Effector memory CD8-positive, alpha-beta T cell (primary cell): ENCODE measurements at regions not wholly inside any gene's neighbourhood (a gene's known extent, or its start where the extent isn't known, plus 50 kb on each side); places are given as distances from the start of the nearest gene placed in this dataset.

ENCODE experiments used
- ATAC-seq: fragments of 150-1000 bp; cut with Tn5 transposase; replicated peaks from 2 replicates; pipeline ENCODE4 v1.10.0; 2021; ENCODE audit warnings: mild to moderate bottlenecking, moderate library complexity
- DNase-seq, 3 experiments: peaks; one replicate each; pipeline ENCODE4 v3.0.0; 2021
- H3K27ac Mint-ChIP-seq, 2 donors: one replicate each; pipeline ENCODE4 v1.8.0; 2022; ENCODE audit warnings: mild to moderate bottlenecking in 2 of 2, mixed read lengths in 2 of 2, moderate library complexity in 2 of 2
- H3K27me3 Mint-ChIP-seq, 2 donors: one replicate each; pipeline ENCODE4 v1.8.0; 2022; ENCODE audit warnings: mixed read lengths in 2 of 2
- H3K36me3 Mint-ChIP-seq: one replicate; pipeline ENCODE4 v1.8.0; 2022; ENCODE audit warnings: mild to moderate bottlenecking, moderate library complexity, mixed read lengths; ENCODE audit not compliant: insufficient read depth
- H3K4me1 Mint-ChIP-seq, 2 donors: one replicate each; pipeline ENCODE4 v1.8.0; 2022; ENCODE audit warnings: low read depth in 2 of 2, mixed read lengths in 2 of 2
- H3K4me3 Mint-ChIP-seq, 2 donors: one replicate each; pipeline ENCODE4 v1.8.0; 2022; ENCODE audit warnings: mild to moderate bottlenecking in 2 of 2, mixed read lengths in 2 of 2, moderate library complexity in 2 of 2
- H3K9me3 Mint-ChIP-seq, 2 donors: one replicate each; pipeline ENCODE4 v1.8.0; 2022; ENCODE audit warnings: mixed read lengths in 2 of 2

GRCh38 chr16:18062713-18063112, 273.8 kb downstream of the NPIPA8 start:
- ATAC-seq (no peak), DNase-seq (no peak)
- Mint-ChIP-seq H3K36me3 (no peaks in the 10 kb centered on the region), H3K4me3 (no peak overlapping the region), H3K27ac (no peak overlapping the region), H3K4me1 (no peaks in the 10 kb centered on the region), H3K27me3 (peaks cover 25 to 58% of the 10 kb centered on the region in 2 donors), H3K9me3 (no peaks in the 10 kb centered on the region)

GRCh38 chr16:18060351-18060750, 276.2 kb downstream of the NPIPA8 start:
- DNase-seq (no peak), ATAC-seq (no peak)
- H3K4me3 Mint-ChIP-seq, result no peak overlapping the region
- peaks cover 24 to 44% of the 10 kb centered on the region in 2 donors for H3K27me3 Mint-ChIP-seq
- no peak overlapping the region for H3K27ac Mint-ChIP-seq
- H3K36me3 Mint-ChIP-seq, result no peaks in the 10 kb centered on the region
- no peaks in the 10 kb centered on the region for H3K4me1 Mint-ChIP-seq
- no peaks in the 10 kb centered on the region for H3K9me3 Mint-ChIP-seq

DNA sequence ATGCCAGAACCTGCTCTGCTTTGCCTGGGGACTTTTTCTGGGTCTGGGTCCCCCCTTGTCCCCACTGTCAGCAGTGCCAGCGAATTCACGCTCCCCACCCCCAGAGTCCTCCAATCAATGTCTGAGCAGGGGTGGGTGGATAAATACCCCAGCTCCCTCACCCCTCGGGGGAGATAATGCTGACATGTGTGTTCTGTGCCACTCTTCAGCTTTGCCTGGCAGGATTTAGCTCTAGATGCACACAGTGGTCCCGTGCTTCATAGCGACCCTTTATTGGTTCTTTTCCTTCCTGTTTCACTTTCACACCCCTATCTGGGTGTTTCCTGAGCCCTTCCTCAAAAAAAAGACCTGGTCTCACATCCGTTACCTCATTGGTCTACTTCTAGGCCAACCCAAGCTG, 277.0 kb downstream of the NPIPA8 start:
- no peaks in the 10 kb centered on the region for H3K4me1 Mint-ChIP-seq
- H3K4me3 Mint-ChIP-seq, result no peak overlapping the region
- H3K36me3 Mint-ChIP-seq, result no peaks in the 10 kb centered on the region
- H3K9me3 Mint-ChIP-seq, result no peaks in the 10 kb centered on the region
- no peak for ATAC-seq
- H3K27me3 Mint-ChIP-seq, result peaks cover 17 to 36% of the 10 kb centered on the region in 2 donors
- no peak for DNase-seq
- H3K27ac Mint-ChIP-seq, result no peak overlapping the region

- H3K27me3 Mint-ChIP-seq, result peaks cover 17 to 35% of the 10 kb centered on the region in 2 donors
- H3K4me3 Mint-ChIP-seq, result no peak overlapping the region
- DNase-seq, result no peak
- H3K9me3 Mint-ChIP-seq, result no peaks in the 10 kb centered on the region
- ATAC-seq, result no peak
- no peak overlapping the region for H3K27ac Mint-ChIP-seq
- H3K4me1 Mint-ChIP-seq, result no peaks in the 10 kb centered on the region
- H3K36me3 Mint-ChIP-seq, result no peaks in the 10 kb centered on the region
Measured at GRCh38 chr16:18059089-18059488, 277.4 kb downstream of the NPIPA8 start.

GRCh38 chr16:18055411-18055916, 281.1 kb downstream of the NPIPA8 start:
- Mint-ChIP-seq H3K4me3 (no peak overlapping the region), H3K9me3 (no peaks in the 10 kb centered on the region), H3K4me1 (no peaks in the 10 kb centered on the region), H3K36me3 (no peaks in the 10 kb centered on the region), H3K27ac (no peak overlapping the region), H3K27me3 (peaks cover 11 to 24% of the 10 kb centered on the region in 2 donors)
- ATAC-seq (no peak), DNase-seq (no peak)

GRCh38 chr16:18050777-18051176, 285.8 kb downstream of the NPIPA8 start:
- peaks cover 4 to 32% of the 10 kb centered on the region in 2 donors for H3K27me3 Mint-ChIP-seq
- H3K36me3 Mint-ChIP-seq, result no peaks in the 10 kb centered on the region
- no peaks in the 10 kb centered on the region for H3K9me3 Mint-ChIP-seq
- DNase-seq (no peak), ATAC-seq (no peak)
- H3K27ac Mint-ChIP-seq, result no peak overlapping the region
- H3K4me3 Mint-ChIP-seq, result no peak overlapping the region
- no peaks in the 10 kb centered on the region for H3K4me1 Mint-ChIP-seq

DNA sequence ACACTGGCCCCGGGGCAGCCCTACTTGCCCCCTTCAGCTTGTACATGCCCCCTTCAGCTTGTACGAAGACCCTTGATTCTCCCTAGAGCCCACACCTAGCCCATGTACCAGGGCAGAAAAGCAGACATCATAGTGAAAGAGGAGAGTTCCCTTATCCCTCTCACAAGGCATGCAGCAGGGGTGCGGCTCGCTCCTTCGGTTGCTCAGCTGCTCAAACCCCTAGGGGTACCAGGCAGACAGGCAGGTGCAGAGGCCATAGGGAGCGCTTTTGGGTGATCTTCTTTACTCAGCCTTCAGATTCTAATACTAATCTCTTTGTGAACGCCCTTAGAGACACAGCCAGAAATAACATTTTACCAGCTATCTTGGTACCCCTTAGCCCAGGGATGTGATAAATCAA, 286.3 kb downstream of the NPIPA8 start:
- ATAC-seq (no peak), DNase-seq (no peak)
- no peaks in the 10 kb centered on the region for H3K9me3 Mint-ChIP-seq
- peaks cover 4 to 32% of the 10 kb centered on the region in 2 donors for H3K27me3 Mint-ChIP-seq
- no peak overlapping the region for H3K4me3 Mint-ChIP-seq
- H3K27ac Mint-ChIP-seq, result no peak overlapping the region
- H3K36me3 Mint-ChIP-seq, result no peaks in the 10 kb centered on the region
- H3K4me1 Mint-ChIP-seq, result no peaks in the 10 kb centered on the region

DNA sequence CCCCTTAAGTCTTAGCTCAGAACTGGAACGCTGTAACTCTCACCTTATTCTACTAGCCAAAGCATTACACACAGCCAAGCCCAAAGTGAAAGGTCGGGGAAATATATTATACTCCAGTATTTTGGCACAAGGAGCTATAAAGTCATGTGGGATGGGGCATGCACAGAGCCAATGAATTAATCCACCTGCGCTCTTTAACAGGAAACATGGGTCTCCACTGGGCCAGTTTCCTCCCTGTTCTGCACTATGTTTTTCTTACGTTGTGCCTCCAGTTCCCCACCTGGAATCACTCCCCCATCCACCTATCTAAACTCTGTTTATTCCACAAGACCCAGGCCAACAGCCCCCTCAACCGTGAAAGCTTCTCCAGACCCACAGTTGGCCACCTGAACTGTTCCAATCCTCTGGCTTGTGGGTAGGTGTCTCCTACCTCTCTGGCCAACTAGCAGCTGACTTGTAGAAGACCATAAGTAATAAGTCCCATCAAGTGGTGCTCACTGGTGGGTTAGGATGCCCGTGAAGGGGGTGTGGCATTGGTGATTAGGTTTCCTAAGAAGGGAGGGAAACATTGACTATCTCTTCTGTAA, 286.9 kb downstream of the NPIPA8 start:
- no peaks in the 10 kb centered on the region for H3K36me3 Mint-ChIP-seq
- H3K4me1 Mint-ChIP-seq, result no peaks in the 10 kb centered on the region
- no peaks in the 10 kb centered on the region for H3K9me3 Mint-ChIP-seq
- no peak overlapping the region for H3K4me3 Mint-ChIP-seq
- no peak for ATAC-seq
- peaks cover 5 to 32% of the 10 kb centered on the region in 2 donors for H3K27me3 Mint-ChIP-seq
- no peak overlapping the region for H3K27ac Mint-ChIP-seq
- no peak for DNase-seq

DNA sequence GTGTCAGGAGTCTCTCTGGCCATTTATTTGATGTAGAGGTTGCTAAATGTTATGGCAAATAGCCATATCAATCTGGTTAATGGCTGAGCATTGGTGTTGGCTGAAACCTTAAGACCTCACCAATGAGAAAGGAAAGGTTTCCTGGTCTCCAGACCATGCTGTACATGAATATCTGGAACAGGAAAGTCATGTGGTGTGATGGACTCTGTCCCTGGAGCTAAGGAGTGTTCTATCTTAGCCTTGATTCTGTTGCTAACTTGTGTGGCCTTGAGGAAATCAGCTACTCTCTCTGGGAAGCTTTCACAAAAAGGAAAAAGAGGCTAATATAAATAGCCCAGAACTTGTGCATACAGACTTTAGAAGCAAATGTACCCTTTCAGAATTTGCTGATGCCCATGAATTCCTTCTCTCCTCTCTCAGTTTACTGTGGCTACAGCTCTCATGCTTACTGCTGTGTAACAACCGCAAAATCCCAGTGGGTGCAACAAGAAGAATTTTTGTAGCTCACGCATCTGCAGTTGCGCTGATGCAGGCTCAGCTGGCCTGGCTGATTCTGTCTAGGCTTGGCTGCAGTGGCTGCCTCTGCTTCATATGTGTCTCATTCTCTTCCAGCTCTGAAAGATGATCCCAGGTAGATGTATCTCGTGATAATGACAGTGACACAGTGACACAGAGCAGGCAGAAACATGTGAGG, 287.5 kb downstream of the NPIPA8 start:
- no peak for DNase-seq

DNA sequence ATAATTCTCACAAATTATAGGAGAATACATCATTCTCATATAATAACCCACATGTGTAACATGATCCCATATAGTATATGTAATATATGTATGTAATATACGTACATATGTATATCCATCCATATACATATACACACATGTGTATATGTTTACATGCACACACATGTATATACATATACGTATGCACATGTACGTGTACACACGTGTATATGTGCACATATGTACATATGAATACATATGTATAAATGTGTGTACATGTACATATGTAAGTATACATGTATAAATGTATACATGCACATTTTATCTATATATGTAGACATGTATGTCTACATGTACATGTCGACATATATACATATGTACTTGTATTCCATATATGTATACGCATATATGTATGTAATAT, 288.8 kb downstream of the NPIPA8 start:
- H3K27me3 Mint-ChIP-seq, result peaks cover 18 to 32% of the 10 kb centered on the region in 2 donors
- H3K4me1 Mint-ChIP-seq, result no peaks in the 10 kb centered on the region
- H3K27ac Mint-ChIP-seq, result no peak overlapping the region
- no peaks in the 10 kb centered on the region for H3K36me3 Mint-ChIP-seq
- ATAC-seq (no peak), DNase-seq (no peak)
- H3K9me3 Mint-ChIP-seq, result no peaks in the 10 kb centered on the region
- H3K4me3 Mint-ChIP-seq, result no peak overlapping the region

More for the DNA sequence above, 287.5 kb downstream of the NPIPA8 start:
- peaks cover 12 to 32% of the 10 kb centered on the region in 2 donors for H3K27me3 Mint-ChIP-seq
- H3K27ac Mint-ChIP-seq, result no peak overlapping the region
- H3K4me1 Mint-ChIP-seq, result no peaks in the 10 kb centered on the region
- no peak overlapping the region for H3K4me3 Mint-ChIP-seq
- no peaks in the 10 kb centered on the region for H3K9me3 Mint-ChIP-seq
- ATAC-seq, result no peak
- no peaks in the 10 kb centered on the region for H3K36me3 Mint-ChIP-seq

GRCh38 chr16:18045356-18045755, 291.2 kb downstream of the NPIPA8 start:
- H3K4me3 Mint-ChIP-seq, result no peak overlapping the region
- no peak for ATAC-seq
- no peak for DNase-seq
- H3K4me1 Mint-ChIP-seq, result no peaks in the 10 kb centered on the region
- no peaks in the 10 kb centered on the region for H3K36me3 Mint-ChIP-seq
- peaks cover 18 to 25% of the 10 kb centered on the region in 2 donors for H3K27me3 Mint-ChIP-seq
- H3K9me3 Mint-ChIP-seq, result no peaks in the 10 kb centered on the region
- no peak overlapping the region for H3K27ac Mint-ChIP-seq

GRCh38 chr16:18041864-18042834, 294.4 kb downstream of the NPIPA8 start:
- H3K27ac Mint-ChIP-seq, result no peak overlapping the region
- H3K9me3 Mint-ChIP-seq, result peaks cover 0 to under 1% of the 10 kb centered on the region in 2 donors
- H3K27me3 Mint-ChIP-seq, result peaks cover 11 to 14% of the 10 kb centered on the region in 2 donors
- no peaks in the 10 kb centered on the region for H3K4me1 Mint-ChIP-seq
- H3K4me3 Mint-ChIP-seq, result no peak overlapping the region
- H3K36me3 Mint-ChIP-seq, result no peaks in the 10 kb centered on the region
- no peak for ATAC-seq
- no peak for DNase-seq

GRCh38 chr16:18039931-18040330, 296.6 kb downstream of the NPIPA8 start:
- H3K27ac Mint-ChIP-seq, result no peak overlapping the region
- DNase-seq, result no peak
- peaks cover 0 to 14% of the 10 kb centered on the region in 2 donors for H3K27me3 Mint-ChIP-seq
- no peak overlapping the region for H3K4me3 Mint-ChIP-seq
- peaks cover 0 to 3% of the 10 kb centered on the region in 2 donors for H3K9me3 Mint-ChIP-seq
- no peaks in the 10 kb centered on the region for H3K4me1 Mint-ChIP-seq
- no peaks in the 10 kb centered on the region for H3K36me3 Mint-ChIP-seq
- ATAC-seq, result no peak
